ENCODE measurements at regions not wholly inside any gene's neighbourhood (a gene's known extent, or its start where the extent isn't known, plus 50 kb on each side); places are given as distances from the start of the nearest gene placed in this dataset.

DNA sequence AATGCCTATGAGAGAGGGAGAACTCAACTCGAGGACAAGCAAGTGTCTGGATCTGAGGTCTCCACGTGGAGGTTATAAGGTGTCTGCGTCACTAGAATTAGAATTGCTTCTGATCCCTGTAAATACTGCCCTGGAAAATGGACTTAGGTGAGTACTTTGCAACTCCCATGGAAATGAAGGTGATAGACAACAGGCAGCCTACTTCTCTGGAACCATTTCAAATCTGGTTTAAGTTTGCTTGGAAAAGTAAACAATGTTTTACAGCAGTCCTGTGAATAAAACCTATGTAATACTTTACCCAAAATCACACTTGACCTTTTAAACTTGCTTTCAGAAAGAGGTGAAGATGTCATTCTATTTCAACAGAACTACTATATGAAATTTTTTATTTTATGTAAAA, 70.1 kb upstream of the TENT5A start:
- Histone ChIP-seq H3K9me3 (replicated peaks in 1 of 11) (no peaks in the 10 kb centered on the region), H3K27me3 (no peaks in the 10 kb centered on the region), H3K36me3 (no peaks in the 10 kb centered on the region), H3K9ac (no peak overlapping the region), H3K4me1 (no peaks in the 10 kb centered on the region), H3K4me3 (no peak overlapping the region), H4K20me1 (no peaks in the 10 kb centered on the region), H3K4me2 (no peak overlapping the region), H3K27ac (no peak overlapping the region)
- no peak for TF ChIP-seq Cebpa-rat (IDR thresholded peaks at IDR 0.05)

DNA sequence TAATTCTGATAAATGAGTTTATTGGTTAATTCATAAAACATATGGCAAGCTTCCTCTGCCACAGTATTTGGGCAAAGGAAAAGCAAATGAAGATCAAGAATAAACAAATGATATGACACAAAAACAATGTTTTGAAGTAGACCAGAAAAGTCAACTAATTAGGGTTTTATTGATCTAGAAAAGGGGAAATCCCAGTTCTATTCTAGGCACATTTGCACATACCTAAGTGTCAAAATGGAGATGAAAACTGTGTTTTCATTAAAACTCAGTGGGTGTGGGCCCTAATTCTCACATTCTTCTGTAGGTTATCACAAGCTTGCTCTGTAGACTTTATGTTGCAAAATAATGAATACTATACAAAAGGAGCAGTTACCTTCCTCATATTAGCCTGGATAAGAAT, 69.0 kb upstream of the TENT5A start:
- Histone ChIP-seq H4K20me1 (no peaks in the 10 kb centered on the region), H3K9ac (no peak overlapping the region), H3K36me3 (no peaks in the 10 kb centered on the region), H3K4me1 (no peaks in the 10 kb centered on the region), H3K9me3 (replicated peaks in 1 of 11) (no peaks in the 10 kb centered on the region), H3K27me3 (no peaks in the 10 kb centered on the region), H3K4me3 (no peak overlapping the region), H3K27ac (no peak overlapping the region), H3K4me2 (no peak overlapping the region)
- no peak for TF ChIP-seq Cebpa-rat (IDR thresholded peaks at IDR 0.05)

DNA sequence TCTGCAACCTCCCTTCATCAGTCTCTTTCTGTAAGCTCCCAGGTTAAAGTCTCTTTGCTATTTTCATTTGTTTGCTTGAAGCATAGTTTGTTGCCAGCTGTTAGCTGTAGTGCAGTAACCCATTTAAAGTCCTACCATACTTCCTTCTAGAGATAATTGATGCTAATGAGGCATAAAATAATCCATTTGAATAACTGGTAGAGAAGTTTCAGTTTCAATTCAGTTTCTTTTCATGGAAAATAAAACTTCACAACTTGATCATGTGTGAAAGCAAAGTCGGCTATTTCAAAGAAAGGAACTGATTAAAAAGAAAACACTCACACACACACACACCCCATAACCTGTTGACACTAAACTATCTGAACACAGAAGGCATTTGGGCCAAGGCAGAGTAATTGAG, 68.5 kb upstream of the TENT5A start:
- Histone ChIP-seq H3K27ac (no peak overlapping the region), H3K9ac (no peak overlapping the region), H4K20me1 (no peaks in the 10 kb centered on the region), H3K4me1 (no peaks in the 10 kb centered on the region), H3K9me3 (replicated peaks in 1 of 11) (no peaks in the 10 kb centered on the region), H3K4me2 (no peak overlapping the region), H3K36me3 (no peaks in the 10 kb centered on the region), H3K27me3 (no peaks in the 10 kb centered on the region), H3K4me3 (no peak overlapping the region)
- TF ChIP-seq Cebpa-rat (IDR thresholded peaks at IDR 0.05), result no peak

DNA sequence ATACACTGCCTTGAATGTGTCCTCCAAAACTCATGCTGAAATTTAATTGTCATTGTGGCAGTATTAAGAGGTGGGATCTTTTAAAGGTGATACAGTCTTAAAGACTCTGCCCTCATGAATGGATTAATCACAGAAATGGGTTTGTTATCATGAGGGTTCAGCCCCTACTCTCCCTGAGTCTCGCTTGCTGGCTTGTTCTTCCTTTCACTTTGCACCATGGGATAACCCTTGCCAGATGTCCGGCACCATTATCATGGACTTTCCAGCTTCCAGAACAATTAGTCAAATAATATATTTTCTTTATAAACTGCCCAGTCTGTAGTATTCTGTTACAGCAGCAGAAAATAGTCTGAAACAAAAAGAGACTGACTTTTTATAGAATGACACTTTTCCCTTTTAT, 67.9 kb upstream of the TENT5A start:
- Histone ChIP-seq H3K36me3 (no peaks in the 10 kb centered on the region), H4K20me1 (no peaks in the 10 kb centered on the region), H3K9ac (no peak overlapping the region), H3K27me3 (no peaks in the 10 kb centered on the region), H3K4me3 (no peak overlapping the region), H3K4me2 (no peak overlapping the region), H3K9me3 (replicated peaks in 1 of 11) (no peaks in the 10 kb centered on the region), H3K4me1 (no peaks in the 10 kb centered on the region), H3K27ac (no peak overlapping the region)
- no peak for TF ChIP-seq Cebpa-rat (IDR thresholded peaks at IDR 0.05)

DNA sequence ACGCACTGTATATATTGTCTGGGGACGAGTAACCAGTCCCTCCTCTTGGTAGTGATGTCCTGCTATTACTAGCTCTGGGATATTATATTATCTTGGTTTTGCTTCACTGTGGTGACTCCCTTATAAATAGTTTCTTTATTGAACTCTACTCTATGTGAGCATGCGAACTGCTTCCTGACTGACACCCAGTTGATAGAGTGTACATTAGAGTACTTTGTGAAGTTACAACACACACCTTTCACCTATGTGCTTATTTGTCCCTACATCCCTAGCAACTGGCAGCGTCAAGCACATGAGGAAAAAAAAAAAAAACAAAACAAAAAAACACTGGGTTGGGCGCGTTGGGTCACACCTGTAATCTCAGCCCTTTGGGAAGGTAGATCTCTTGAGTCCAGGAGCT, 67.3 kb upstream of the TENT5A start:
- Histone ChIP-seq H4K20me1 (no peaks in the 10 kb centered on the region), H3K4me3 (no peak overlapping the region), H3K9me3 (replicated peaks in 1 of 11) (no peaks in the 10 kb centered on the region), H3K27ac (no peak overlapping the region), H3K4me2 (no peak overlapping the region), H3K4me1 (no peaks in the 10 kb centered on the region), H3K9ac (no peak overlapping the region), H3K27me3 (no peaks in the 10 kb centered on the region), H3K36me3 (no peaks in the 10 kb centered on the region)
- no peak for TF ChIP-seq Cebpa-rat (IDR thresholded peaks at IDR 0.05)

DNA sequence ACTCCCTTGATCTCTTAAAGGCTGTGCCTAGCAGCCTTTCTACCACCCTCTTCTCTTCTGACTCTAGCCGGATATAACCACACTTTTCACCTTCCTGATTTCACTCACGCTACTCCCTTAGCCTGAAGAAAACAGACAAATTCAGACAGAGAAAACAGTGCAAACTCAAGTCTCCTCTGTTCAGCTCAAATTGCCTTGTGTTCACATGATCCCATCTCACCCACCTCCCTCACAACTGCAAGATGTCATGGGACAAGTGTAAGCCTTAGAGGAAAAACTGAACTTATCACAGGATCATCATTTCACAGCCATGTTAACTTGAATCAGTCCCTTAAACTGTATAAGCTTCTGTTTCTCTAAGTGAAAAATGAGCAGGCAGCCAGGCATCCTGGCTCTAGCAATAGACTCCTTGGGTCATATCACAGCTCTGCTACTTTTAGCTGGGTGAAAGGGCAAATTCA, 66.5 kb upstream of the TENT5A start:
- Histone ChIP-seq H3K9me3 (replicated peaks in 1 of 11) (no peaks in the 10 kb centered on the region), H4K20me1 (no peaks in the 10 kb centered on the region), H3K27me3 (no peaks in the 10 kb centered on the region), H3K36me3 (no peaks in the 10 kb centered on the region), H3K4me3 (no peak overlapping the region), H3K4me1 (no peaks in the 10 kb centered on the region), H3K4me2 (no peak overlapping the region), H3K27ac (no peak overlapping the region), H3K9ac (no peak overlapping the region)
- no peak for TF ChIP-seq Cebpa-rat (IDR thresholded peaks at IDR 0.05)

DNA sequence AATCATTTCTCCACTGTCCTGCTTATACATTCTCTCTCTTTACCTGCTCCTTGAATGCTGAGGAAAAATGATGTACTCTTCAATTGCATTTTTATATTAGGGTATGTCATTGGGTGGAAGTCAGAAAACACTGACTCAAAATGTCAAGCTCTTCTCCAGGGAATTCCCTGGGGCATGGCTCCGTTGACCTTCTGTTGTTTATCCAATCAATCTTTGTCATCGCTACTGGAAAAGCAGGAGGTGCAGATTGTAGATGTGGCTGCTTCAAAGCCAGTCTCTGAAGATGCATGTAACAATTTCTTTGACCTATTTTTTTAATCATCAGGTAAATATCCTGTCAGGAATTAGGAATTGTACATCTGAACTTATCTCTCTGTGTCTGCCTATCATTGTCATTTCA, 63.9 kb upstream of the TENT5A start:
- peaks cover 0 to 8% (median 0%) of the 10 kb centered on the region in 10 experiments; a peak in 3 of 20 replicates for H3K4me1 ChIP-seq
- TF ChIP-seq Cebpa-rat (IDR thresholded peaks at IDR 0.05), result no peak

DNA sequence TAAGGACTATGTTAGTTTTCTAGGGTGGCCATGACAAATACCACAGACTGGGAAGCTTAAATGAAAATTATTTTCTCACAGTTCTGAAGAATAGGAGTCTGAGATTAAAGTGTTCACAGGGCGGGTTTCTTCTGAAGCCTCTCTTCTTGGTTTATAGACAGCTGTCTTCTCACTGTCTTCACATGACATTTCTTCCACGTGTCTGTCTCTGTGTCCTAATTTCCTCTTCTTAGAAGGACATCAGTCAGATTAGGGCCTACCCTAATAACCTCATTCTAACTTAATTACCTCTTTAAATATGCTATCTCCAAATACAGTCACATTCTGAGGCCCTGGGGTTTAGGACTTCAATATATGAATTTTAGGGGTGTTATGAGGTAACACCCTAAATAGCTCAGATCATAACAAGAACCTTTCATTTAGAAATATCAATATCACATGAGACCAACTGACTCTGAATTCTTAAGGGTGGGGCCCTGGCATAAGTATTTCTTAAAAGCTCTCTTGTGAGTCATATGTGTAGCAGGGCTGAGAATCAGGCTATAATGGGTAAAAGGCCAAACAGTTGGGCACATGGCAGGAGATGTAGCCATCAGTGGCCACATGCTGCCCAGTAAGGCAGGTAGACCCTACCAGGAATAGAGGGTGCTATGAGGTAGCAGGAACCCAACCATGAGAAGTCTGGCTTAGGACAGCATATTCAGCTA, 62.0 kb upstream of the TENT5A start:
- no peaks in the 10 kb centered on the region for H3K36me3 ChIP-seq
- no peaks in the 10 kb centered on the region for H3K27me3 ChIP-seq
- H4K20me1 ChIP-seq, result no peaks in the 10 kb centered on the region
- no peak overlapping the region for H3K4me3 ChIP-seq
- no peak for TF ChIP-seq Cebpa-rat (IDR thresholded peaks at IDR 0.05)
- H3K4me2 ChIP-seq, result no peak overlapping the region
- no peak overlapping the region for H3K27ac ChIP-seq
- H3K4me1 ChIP-seq, result peaks cover 0 to 17% (median 0%) of the 10 kb centered on the region in 10 experiments; a peak in 8 of 20 replicates
- no peaks in the 10 kb centered on the region for H3K9me3 ChIP-seq (replicated peaks in 1 of 11)
- H3K9ac ChIP-seq, result no peak overlapping the region

More for the DNA sequence above, 63.9 kb upstream of the TENT5A start:
- Histone ChIP-seq H3K27ac (no peak overlapping the region), H3K36me3 (no peaks in the 10 kb centered on the region), H4K20me1 (no peaks in the 10 kb centered on the region), H3K4me2 (no peak overlapping the region), H3K4me3 (no peak overlapping the region), H3K9ac (no peak overlapping the region), H3K9me3 (replicated peaks in 1 of 11) (no peaks in the 10 kb centered on the region), H3K27me3 (no peaks in the 10 kb centered on the region)

DNA sequence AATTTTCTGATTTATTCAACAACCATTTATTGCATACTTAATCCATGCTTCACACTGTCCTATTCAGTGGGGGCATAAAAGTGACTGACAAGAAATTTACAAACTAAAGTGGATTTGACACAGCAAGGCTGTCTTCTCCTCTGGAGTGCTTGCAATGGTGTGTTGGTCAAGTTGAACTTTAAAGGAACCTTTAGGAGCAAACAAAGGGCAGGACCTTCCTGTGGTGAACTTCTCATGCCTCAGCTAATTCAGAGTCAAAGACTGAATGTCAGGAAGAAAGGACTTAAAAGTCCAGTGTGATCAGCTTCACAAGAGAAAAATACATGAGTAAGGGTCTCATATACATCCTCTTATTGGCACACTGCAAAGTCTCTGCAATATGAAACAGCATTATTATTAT, 60.8 kb upstream of the TENT5A start:
- Histone ChIP-seq H3K27me3 (no peaks in the 10 kb centered on the region), H3K9me3 (replicated peaks in 1 of 11) (no peaks in the 10 kb centered on the region), H3K4me3 (no peak overlapping the region), H3K9ac (no peak overlapping the region), H3K36me3 (no peaks in the 10 kb centered on the region), H3K27ac (no peak overlapping the region), H4K20me1 (no peaks in the 10 kb centered on the region), H3K4me1 (peaks cover 0 to 23% (median 0%) of the 10 kb centered on the region in 10 experiments; a peak in 10 of 20 replicates), H3K4me2 (no peak overlapping the region)
- TF ChIP-seq Cebpa-rat (IDR thresholded peaks at IDR 0.05), result no peak

DNA sequence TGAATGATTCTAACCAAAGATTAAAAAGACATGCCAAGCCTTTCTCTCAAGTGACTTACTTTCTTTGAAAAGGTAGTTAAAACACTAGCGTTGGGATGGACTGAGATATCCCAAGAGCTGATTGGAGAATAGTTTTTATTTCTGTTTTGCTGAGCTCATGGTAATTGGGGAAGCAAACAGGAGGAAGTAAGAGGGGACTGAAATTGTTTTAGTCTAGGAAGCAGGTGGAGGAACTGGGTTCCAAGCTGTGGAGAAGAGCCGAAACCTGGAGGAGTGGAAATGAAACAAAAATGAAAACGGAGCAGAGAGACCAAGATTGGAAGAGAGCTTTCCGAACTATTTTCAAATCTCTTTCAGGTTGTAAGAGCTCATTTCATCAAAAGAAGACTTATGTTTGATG, 59.9 kb upstream of the TENT5A start:
- Histone ChIP-seq H3K9me3 (replicated peaks in 1 of 11) (no peaks in the 10 kb centered on the region), H4K20me1 (no peaks in the 10 kb centered on the region), H3K9ac (no peak overlapping the region), H3K4me3 (no peak overlapping the region), H3K4me1 (peaks cover 0 to 23% (median 0%) of the 10 kb centered on the region in 10 experiments; a peak in 10 of 20 replicates), H3K27me3 (no peaks in the 10 kb centered on the region), H3K36me3 (no peaks in the 10 kb centered on the region), H3K4me2 (peak overlapping the region in 1 of 11 experiments; percentile 14; a peak in 3 of 22 replicates), H3K27ac (no peak overlapping the region)
- no peak for TF ChIP-seq Cebpa-rat (IDR thresholded peaks at IDR 0.05)

Data from BLaER1 treated with 17β-estradiol and CSF1 and Interleukin-3, amounts not matched to agents 10 nM and 100 nM (cell line).